ENCODE measurements at regions not wholly inside any gene's neighbourhood (a gene's known extent, or its start where the extent isn't known, plus 50 kb on each side); places are given as distances from the start of the nearest gene placed in this dataset.

- no peaks in the 10 kb centered on the region for H3K9me3 ChIP-seq
- no peaks in the 10 kb centered on the region for H3K27me3 ChIP-seq
- no peaks in the 10 kb centered on the region for H3K36me3 ChIP-seq
- intact Hi-C loops (cut with DNase I) = no loop called here
- no peak for DNase-seq
- WGBS, 2 donors = 91 to 93% methylated on average over 24 of the region's 24 CpGs
- H3K4me3 ChIP-seq = no peak overlapping the region
- no peak for TF ChIP-seq POLR2A (IDR thresholded peaks at IDR 0.05)
- TF ChIP-seq POLR2AphosphoS5 (IDR thresholded peaks at IDR 0.05) = no peak
- TF ChIP-seq EP300 (IDR thresholded peaks at IDR 0.05) = no peak
- TF ChIP-seq CTCF (IDR thresholded peaks at IDR 0.05) = no peak
- no peaks in the 10 kb centered on the region for H3K4me1 ChIP-seq
- H3K27ac ChIP-seq = no peak overlapping the region
Measured at GRCh38 chr5:8429778-8430758, 561.1 kb downstream of the MTRR start.

- WGBS, 2 donors = 87 to 90% methylated on average over 2 of the region's 2 CpGs
- no peak for DNase-seq
- intact Hi-C loops (cut with DNase I) = no loop called here
- Histone ChIP-seq H3K27me3 (no peaks in the 10 kb centered on the region), H3K9me3 (no peaks in the 10 kb centered on the region), H3K36me3 (no peaks in the 10 kb centered on the region), H3K27ac (no peak overlapping the region), H3K4me3 (no peak overlapping the region), H3K4me1 (no peaks in the 10 kb centered on the region)
- TF ChIP-seq POLR2A (IDR thresholded peaks at IDR 0.05) (no peak), CTCF (IDR thresholded peaks at IDR 0.05) (no peak), POLR2AphosphoS5 (IDR thresholded peaks at IDR 0.05) (no peak), EP300 (IDR thresholded peaks at IDR 0.05) (no peak)
Measured at GRCh38 chr5:8434501-8434900, 565.6 kb downstream of the MTRR start.

- H3K4me3 ChIP-seq = no peak overlapping the region
Measured at GRCh38 chr5:8436924-8437323, 568.0 kb downstream of the MTRR start.

GRCh38 chr5:8445139-8445538, 576.2 kb downstream of the MTRR start:
- Histone ChIP-seq H3K4me1 (no peaks in the 10 kb centered on the region), H3K27me3 (no peaks in the 10 kb centered on the region), H3K9me3 (no peaks in the 10 kb centered on the region), H3K36me3 (no peaks in the 10 kb centered on the region), H3K27ac (no peak overlapping the region), H3K4me3 (no peak overlapping the region)
- TF ChIP-seq POLR2A (IDR thresholded peaks at IDR 0.05) = no peak
- TF ChIP-seq EP300 (IDR thresholded peaks at IDR 0.05) = no peak
- no peak for TF ChIP-seq CTCF (IDR thresholded peaks at IDR 0.05)
- no peak for TF ChIP-seq POLR2AphosphoS5 (IDR thresholded peaks at IDR 0.05)
- intact Hi-C loops (cut with DNase I) = no loop called here
- no peak for DNase-seq
- WGBS, 2 donors = 28 to 74% methylated on average over 1 of the region's 1 CpG

More at GRCh38 chr5:8436924-8437323, 568.0 kb downstream of the MTRR start:
- intact Hi-C loops (cut with DNase I) = no loop called here
- no peak overlapping the region for H3K27ac ChIP-seq
- TF ChIP-seq EP300 (IDR thresholded peaks at IDR 0.05) (no peak), POLR2AphosphoS5 (IDR thresholded peaks at IDR 0.05) (no peak), CTCF (IDR thresholded peaks at IDR 0.05) (no peak)
- no peaks in the 10 kb centered on the region for H3K27me3 ChIP-seq
- no peak for DNase-seq
- H3K4me1 ChIP-seq = no peaks in the 10 kb centered on the region
- H3K36me3 ChIP-seq = no peaks in the 10 kb centered on the region
- 55 to 60% methylated on average over 1 of the region's 1 CpG for WGBS, 2 donors
- no peaks in the 10 kb centered on the region for H3K9me3 ChIP-seq
